Kidney epithelial cell (primary cell): ENCODE measurements at regions not wholly inside any gene's neighbourhood (a gene's known extent, or its start where the extent isn't known, plus 50 kb on each side); places are given as distances from the start of the nearest gene placed in this dataset.

Experiments
- DNase-seq: peaks from one replicate; pipeline ENCODE4 v3.0.0-alpha.2; 2010; ENCODE audit warnings: low read depth
- H3K27me3 ChIP-seq: 2 replicates; pipeline ENCODE4 v1.6.0; 2011; ENCODE audit warnings: low read length; ENCODE audit not compliant: control insufficient read depth, insufficient read depth
- H3K36me3 ChIP-seq: 2 replicates; pipeline ENCODE4 v1.5.1; 2011; ENCODE audit warnings: low read length; ENCODE audit not compliant: control insufficient read depth, insufficient read depth
- H3K4me3 ChIP-seq: 2 replicates; pipeline ENCODE4 v1.5.1; 2011; ENCODE audit warnings: low read depth, mild to moderate bottlenecking, control low read depth, low read length
- TF ChIP-seq, protein P1 (sequence below): IDR thresholded peaks from 2 replicates; pipeline ENCODE4 v1.5.1; 2011; ENCODE audit warnings: mild to moderate bottlenecking, moderate library complexity, low read length, control low read depth, inconsistent platforms; ENCODE audit not compliant: insufficient read depth, poor library complexity, severe bottlenecking

DNA sequence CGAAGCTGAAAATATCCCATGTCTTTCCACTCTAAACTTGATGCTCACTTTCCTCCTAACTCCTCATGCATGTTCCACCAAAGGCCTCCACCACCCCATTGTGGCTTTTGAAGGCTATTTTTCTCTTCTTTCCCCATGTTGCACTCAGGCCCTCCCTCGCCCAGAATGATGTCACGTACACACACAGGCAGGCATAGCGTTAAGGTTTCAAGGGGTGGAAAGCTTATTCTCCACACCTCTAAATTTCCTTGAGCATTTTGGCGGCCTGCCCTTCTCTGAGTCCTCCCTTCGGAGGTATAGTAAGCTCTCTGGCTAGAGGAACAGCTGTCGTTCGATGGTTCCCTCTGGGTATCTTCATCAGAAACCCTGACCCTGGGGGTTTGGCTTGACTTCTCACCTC lies 673.5 kb downstream of the ACTL7B start:
- TF ChIP-seq, protein P1, sequence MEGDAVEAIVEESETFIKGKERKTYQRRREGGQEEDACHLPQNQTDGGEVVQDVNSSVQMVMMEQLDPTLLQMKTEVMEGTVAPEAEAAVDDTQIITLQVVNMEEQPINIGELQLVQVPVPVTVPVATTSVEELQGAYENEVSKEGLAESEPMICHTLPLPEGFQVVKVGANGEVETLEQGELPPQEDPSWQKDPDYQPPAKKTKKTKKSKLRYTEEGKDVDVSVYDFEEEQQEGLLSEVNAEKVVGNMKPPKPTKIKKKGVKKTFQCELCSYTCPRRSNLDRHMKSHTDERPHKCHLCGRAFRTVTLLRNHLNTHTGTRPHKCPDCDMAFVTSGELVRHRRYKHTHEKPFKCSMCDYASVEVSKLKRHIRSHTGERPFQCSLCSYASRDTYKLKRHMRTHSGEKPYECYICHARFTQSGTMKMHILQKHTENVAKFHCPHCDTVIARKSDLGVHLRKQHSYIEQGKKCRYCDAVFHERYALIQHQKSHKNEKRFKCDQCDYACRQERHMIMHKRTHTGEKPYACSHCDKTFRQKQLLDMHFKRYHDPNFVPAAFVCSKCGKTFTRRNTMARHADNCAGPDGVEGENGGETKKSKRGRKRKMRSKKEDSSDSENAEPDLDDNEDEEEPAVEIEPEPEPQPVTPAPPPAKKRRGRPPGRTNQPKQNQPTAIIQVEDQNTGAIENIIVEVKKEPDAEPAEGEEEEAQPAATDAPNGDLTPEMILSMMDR: no peak
- Histone ChIP-seq H3K4me3 (no peak overlapping the region), H3K27me3 (no peaks in the 10 kb centered on the region), H3K36me3 (no peaks in the 10 kb centered on the region)
- no peak for DNase-seq

DNA sequence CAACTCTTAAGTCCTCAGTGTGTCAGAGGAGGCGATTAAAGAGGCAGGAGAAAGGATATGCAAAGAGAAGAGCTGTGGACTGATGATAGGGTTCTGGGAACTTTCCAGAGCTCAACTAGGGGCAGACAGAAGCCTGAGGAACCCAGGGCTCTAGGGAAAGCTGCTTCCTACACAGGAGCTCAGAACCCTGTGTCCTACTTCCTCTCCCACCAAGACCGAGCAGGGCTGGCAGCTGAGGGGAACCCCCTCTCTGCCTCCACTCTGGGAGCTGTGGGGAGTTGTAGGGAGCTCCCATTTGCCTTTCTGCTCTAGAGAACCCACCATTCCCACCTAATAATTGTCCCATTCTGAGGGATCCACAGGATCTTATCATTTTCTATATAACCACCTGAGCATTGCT lies 674.3 kb downstream of the ACTL7B start:
- H3K4me3 ChIP-seq: no peak overlapping the region
- no peaks in the 10 kb centered on the region for H3K27me3 ChIP-seq
- no peak for DNase-seq
- TF ChIP-seq, protein P1: no peak
- H3K36me3 ChIP-seq: no peaks in the 10 kb centered on the region

DNA sequence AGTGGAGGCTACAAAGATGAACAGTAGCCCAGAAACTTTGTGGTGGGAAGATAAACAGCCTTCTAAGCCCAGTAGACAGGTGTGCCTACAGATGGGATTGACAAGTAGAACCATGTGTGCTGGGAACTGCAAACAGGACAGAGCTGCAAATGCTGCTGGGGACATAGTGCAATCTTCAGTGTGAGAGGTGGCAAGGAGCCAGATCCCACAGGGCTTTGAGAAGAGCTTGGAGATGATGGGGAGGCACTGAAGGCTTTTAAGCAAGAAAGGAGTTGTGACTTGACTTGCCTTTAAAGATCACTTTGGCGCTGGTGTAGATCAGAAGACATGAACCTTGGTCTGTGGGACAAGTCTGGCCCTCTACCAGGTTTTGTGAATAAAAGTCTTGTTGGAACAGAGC lies 675.2 kb downstream of the ACTL7B start:
- Histone ChIP-seq H3K36me3 (no peaks in the 10 kb centered on the region), H3K27me3 (no peaks in the 10 kb centered on the region), H3K4me3 (no peak overlapping the region)
- no peak for DNase-seq
- TF ChIP-seq, protein P1: no peak

DNA sequence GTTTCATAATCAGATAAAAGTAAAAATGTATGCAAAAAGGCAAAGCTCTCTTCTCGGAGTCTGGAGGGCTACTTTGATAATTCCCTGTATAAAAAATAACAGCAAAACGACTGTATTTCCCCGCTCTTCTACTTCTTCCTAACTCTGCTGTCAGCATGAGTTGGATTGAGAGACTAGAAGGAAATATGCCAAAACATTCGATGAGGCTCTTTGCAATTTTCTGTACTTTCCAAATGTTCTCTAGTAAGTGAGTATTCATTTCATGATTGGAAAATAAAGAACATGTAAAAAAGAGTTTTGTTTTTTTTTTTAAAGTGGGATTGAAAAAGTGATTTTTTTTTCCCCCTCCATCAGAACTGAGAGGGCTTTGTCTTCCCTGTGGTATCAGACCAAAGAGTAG lies 677.5 kb downstream of the ACTL7B start:
- no peaks in the 10 kb centered on the region for H3K27me3 ChIP-seq
- H3K36me3 ChIP-seq: no peaks in the 10 kb centered on the region
- H3K4me3 ChIP-seq: no peak overlapping the region
- no peak for DNase-seq
- TF ChIP-seq, protein P1: no peak

DNA sequence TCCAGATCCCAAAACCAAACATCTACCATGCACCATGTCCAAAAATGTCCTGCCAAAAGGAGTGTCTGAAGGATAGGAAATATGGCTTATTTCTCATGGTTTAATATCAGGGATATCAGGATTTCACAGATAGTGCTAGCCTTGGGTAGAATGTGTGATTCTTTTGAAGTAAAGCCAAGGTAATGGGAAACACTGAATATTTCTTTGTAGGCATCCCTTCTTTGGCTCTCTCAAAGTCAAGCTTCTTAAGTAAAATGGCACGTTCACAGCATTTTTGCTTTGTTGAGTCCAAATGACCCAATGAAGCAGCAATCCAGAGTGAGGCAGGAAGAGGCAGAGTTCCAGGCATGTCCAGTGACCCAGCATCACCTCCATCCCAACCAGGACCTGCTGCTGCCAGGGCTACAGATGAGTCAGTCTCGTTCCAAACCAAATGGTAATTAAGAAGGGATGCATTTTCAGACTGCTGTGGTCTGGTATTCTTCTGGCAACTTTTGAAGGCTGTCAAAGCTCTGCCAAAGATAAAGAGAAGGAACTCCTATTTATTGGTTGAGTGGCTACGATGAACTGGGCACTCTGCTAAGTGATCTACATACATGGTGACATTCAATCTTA lies 678.8 kb upstream of the KLF4 start:
- TF ChIP-seq, protein P1: no peak
- H3K27me3 ChIP-seq: no peaks in the 10 kb centered on the region
- H3K36me3 ChIP-seq: no peaks in the 10 kb centered on the region
- DNase-seq: no peak
- no peak overlapping the region for H3K4me3 ChIP-seq
